SK-N-SH treated with all-trans-retinoic acid at 6 μM for 48 hours (cell line): ENCODE measurements at regions not wholly inside any gene's neighbourhood (a gene's known extent, or its start where the extent isn't known, plus 50 kb on each side); places are given as distances from the start of the nearest gene placed in this dataset.

Source experiments
- ATAC-seq: fragments of 200-7000 bp; cut with Tn5 transposase; 3 replicates; pipeline ENCODE4 v1.9.1; 2020; ENCODE audit warnings: mild to moderate bottlenecking, moderate library complexity
- ARNTL ChIP-seq: fragments of 450-650 bp; formaldehyde crosslinking; IDR thresholded peaks from 2 replicates; pipeline ENCODE4 v1.5.0; 2020; ENCODE audit warnings: low read depth, mild to moderate bottlenecking, moderate library complexity, borderline replicate concordance
- BACH2 ChIP-seq: fragments of 250-450 bp; sonication (Bioruptor Pico); IDR thresholded peaks from 2 replicates; pipeline ENCODE4 v1.9.0; 2021; ENCODE audit warnings: mild to moderate bottlenecking, borderline replicate concordance
- CREB5 ChIP-seq: fragments of 250-450 bp; sonication (Bioruptor Pico); IDR thresholded peaks from 2 replicates; pipeline ENCODE4 v1.5.1; 2020; ENCODE audit warnings: low read depth, mild to moderate bottlenecking, moderate library complexity
- CSDC2 ChIP-seq: fragments of 250-450 bp; sonication (Bioruptor Pico); IDR thresholded peaks from 2 replicates; pipeline ENCODE4 v1.5.0; 2020; ENCODE audit warnings: mild to moderate bottlenecking, moderate library complexity
- GLIS3 ChIP-seq: fragments of 250-450 bp; sonication (Bioruptor Pico); IDR thresholded peaks from 2 replicates; pipeline ENCODE4 v1.5.0; 2020; ENCODE audit warnings: mild to moderate bottlenecking, moderate library complexity
- ISL1 ChIP-seq: fragments of 250-450 bp; sonication (Bioruptor Pico); IDR thresholded peaks from 2 replicates; pipeline ENCODE4 v2.1.2; 2022; ENCODE audit warnings: mild to moderate bottlenecking, moderate library complexity
- OSR1 ChIP-seq: fragments of 250-450 bp; sonication (Bioruptor Pico); IDR thresholded peaks from 2 replicates; pipeline ENCODE4 v1.8.0; 2022; ENCODE audit warnings: moderate library complexity, mild to moderate bottlenecking, inconsistent platforms
- PPARA ChIP-seq: fragments of 250-450 bp; sonication (Bioruptor Pico); IDR thresholded peaks from 2 replicates; pipeline ENCODE4 v1.5.0; 2020; ENCODE audit warnings: mild to moderate bottlenecking, borderline replicate concordance
- RARB ChIP-seq: fragments of 250-450 bp; sonication (Bioruptor Pico); IDR thresholded peaks from 2 replicates; pipeline ENCODE4 v1.8.0; 2021; ENCODE audit warnings: mild to moderate bottlenecking, moderate library complexity
- SNAI2 ChIP-seq: fragments of 250-450 bp; sonication (Bioruptor Pico); IDR thresholded peaks from 2 replicates; pipeline ENCODE4 v1.5.0; 2020; ENCODE audit warnings: mild to moderate bottlenecking, moderate library complexity
- TCF4 ChIP-seq: fragments of 250-450 bp; sonication (Bioruptor Pico); IDR thresholded peaks from 2 replicates; pipeline ENCODE4 v1.8.0; 2021; ENCODE audit warnings: mild to moderate bottlenecking, moderate library complexity, borderline replicate concordance
- TOX ChIP-seq: fragments of 250-450 bp; sonication (Bioruptor Pico); IDR thresholded peaks from 2 replicates; pipeline ENCODE4 v1.8.0; 2021; ENCODE audit warnings: mild to moderate bottlenecking, moderate library complexity, borderline replicate concordance
- ZC3H10 ChIP-seq: fragments of 250-450 bp; sonication (Bioruptor Pico); IDR thresholded peaks from 2 replicates; pipeline ENCODE4 v1.5.1; 2021; ENCODE audit warnings: mild to moderate bottlenecking, moderate library complexity
- ZFP3 ChIP-seq: fragments of 250-450 bp; sonication (Bioruptor Pico); IDR thresholded peaks from 2 replicates; pipeline ENCODE4 v1.5.0; 2020; ENCODE audit warnings: mild to moderate bottlenecking, moderate library complexity
- ZFP30 ChIP-seq: fragments of 450-650 bp; formaldehyde crosslinking; IDR thresholded peaks from 2 replicates; pipeline ENCODE4 v1.5.0; 2022; ENCODE audit warnings: mild to moderate bottlenecking, moderate library complexity
- ZNF565 ChIP-seq: fragments of 450-650 bp; formaldehyde crosslinking; conservative IDR thresholded peaks from 2 replicates; pipeline ENCODE4 v1.5.0; 2020; ENCODE audit warnings: low read depth, mild to moderate bottlenecking, moderate library complexity
- ZNF70 ChIP-seq: fragments of 450-650 bp; formaldehyde crosslinking; IDR thresholded peaks from 2 replicates; pipeline ENCODE4 v1.5.0; 2020; ENCODE audit warnings: mild to moderate bottlenecking, moderate library complexity
- ZNF8 ChIP-seq: fragments of 450-650 bp; formaldehyde crosslinking; IDR thresholded peaks from 2 replicates; pipeline ENCODE4 v1.5.0; 2020; ENCODE audit warnings: mild to moderate bottlenecking, moderate library complexity
- TF ChIP-seq, protein P1 (sequence below): fragments of 250-450 bp; sonication (Bioruptor Pico); IDR thresholded peaks from 2 replicates; pipeline ENCODE4 v1.8.0; 2021; ENCODE audit warnings: low read depth, mild to moderate bottlenecking, moderate library complexity, borderline replicate concordance
- TF ChIP-seq, protein P2 (sequence below): fragments of 250-450 bp; sonication (Bioruptor Pico); IDR thresholded peaks from 2 replicates; pipeline ENCODE4 v1.8.0; 2020; ENCODE audit warnings: mild to moderate bottlenecking, moderate library complexity, borderline replicate concordance
- TF ChIP-seq, protein P3 (sequence below): fragments of 250-450 bp; sonication (Bioruptor Pico); IDR thresholded peaks from 2 replicates; pipeline ENCODE4 v1.5.0; 2020; ENCODE audit warnings: mild to moderate bottlenecking, moderate library complexity

GRCh38 chr3:128569756-128570155 is 76.8 kb upstream of the GATA2 start:
- no peak for ATAC-seq
- TF ChIP-seq ZNF70 (CRISPR knock-in tag) (no peak), BACH2 (CRISPR knock-in tag) (no peak), PPARA (CRISPR knock-in tag) (no peak), TOX (CRISPR knock-in tag) (no peak)
- TF ChIP-seq, protein P1, sequence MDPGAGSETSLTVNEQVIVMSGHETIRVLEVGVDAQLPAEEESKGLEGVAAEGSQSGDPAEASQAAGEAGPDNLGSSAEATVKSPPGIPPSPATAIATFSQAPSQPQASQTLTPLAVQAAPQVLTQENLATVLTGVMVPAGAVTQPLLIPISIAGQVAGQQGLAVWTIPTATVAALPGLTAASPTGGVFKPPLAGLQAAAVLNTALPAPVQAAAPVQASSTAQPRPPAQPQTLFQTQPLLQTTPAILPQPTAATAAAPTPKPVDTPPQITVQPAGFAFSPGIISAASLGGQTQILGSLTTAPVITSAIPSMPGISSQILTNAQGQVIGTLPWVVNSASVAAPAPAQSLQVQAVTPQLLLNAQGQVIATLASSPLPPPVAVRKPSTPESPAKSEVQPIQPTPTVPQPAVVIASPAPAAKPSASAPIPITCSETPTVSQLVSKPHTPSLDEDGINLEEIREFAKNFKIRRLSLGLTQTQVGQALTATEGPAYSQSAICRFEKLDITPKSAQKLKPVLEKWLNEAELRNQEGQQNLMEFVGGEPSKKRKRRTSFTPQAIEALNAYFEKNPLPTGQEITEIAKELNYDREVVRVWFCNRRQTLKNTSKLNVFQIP (CRISPR knock-in tag) = no peak

GRCh38 chr3:128568602-128569490 is 75.8 kb upstream of the GATA2 start:
- ATAC-seq = no peak
- no peak for TF ChIP-seq ARNTL
- no peak for TF ChIP-seq ZFP3 (CRISPR knock-in tag)
- TF ChIP-seq TCF4 = no peak
- TF ChIP-seq SNAI2 (CRISPR knock-in tag) = no peak
- no peak for TF ChIP-seq GLIS3 (CRISPR knock-in tag)
- TF ChIP-seq, protein P2, sequence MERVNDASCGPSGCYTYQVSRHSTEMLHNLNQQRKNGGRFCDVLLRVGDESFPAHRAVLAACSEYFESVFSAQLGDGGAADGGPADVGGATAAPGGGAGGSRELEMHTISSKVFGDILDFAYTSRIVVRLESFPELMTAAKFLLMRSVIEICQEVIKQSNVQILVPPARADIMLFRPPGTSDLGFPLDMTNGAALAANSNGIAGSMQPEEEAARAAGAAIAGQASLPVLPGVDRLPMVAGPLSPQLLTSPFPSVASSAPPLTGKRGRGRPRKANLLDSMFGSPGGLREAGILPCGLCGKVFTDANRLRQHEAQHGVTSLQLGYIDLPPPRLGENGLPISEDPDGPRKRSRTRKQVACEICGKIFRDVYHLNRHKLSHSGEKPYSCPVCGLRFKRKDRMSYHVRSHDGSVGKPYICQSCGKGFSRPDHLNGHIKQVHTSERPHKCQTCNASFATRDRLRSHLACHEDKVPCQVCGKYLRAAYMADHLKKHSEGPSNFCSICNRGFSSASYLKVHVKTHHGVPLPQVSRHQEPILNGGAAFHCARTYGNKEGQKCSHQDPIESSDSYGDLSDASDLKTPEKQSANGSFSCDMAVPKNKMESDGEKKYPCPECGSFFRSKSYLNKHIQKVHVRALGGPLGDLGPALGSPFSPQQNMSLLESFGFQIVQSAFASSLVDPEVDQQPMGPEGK (CRISPR knock-in tag) = no peak
- no peak for TF ChIP-seq CREB5
- TF ChIP-seq ZFP30 (CRISPR knock-in tag) = no peak
- TF ChIP-seq OSR1 (CRISPR knock-in tag) = no peak
- TF ChIP-seq RARB (CRISPR knock-in tag) = no peak
- no peak for TF ChIP-seq ISL1

- TF ChIP-seq ZFP3 (CRISPR knock-in tag) = no peak
- no peak for TF ChIP-seq CREB5
- TF ChIP-seq, protein P3, sequence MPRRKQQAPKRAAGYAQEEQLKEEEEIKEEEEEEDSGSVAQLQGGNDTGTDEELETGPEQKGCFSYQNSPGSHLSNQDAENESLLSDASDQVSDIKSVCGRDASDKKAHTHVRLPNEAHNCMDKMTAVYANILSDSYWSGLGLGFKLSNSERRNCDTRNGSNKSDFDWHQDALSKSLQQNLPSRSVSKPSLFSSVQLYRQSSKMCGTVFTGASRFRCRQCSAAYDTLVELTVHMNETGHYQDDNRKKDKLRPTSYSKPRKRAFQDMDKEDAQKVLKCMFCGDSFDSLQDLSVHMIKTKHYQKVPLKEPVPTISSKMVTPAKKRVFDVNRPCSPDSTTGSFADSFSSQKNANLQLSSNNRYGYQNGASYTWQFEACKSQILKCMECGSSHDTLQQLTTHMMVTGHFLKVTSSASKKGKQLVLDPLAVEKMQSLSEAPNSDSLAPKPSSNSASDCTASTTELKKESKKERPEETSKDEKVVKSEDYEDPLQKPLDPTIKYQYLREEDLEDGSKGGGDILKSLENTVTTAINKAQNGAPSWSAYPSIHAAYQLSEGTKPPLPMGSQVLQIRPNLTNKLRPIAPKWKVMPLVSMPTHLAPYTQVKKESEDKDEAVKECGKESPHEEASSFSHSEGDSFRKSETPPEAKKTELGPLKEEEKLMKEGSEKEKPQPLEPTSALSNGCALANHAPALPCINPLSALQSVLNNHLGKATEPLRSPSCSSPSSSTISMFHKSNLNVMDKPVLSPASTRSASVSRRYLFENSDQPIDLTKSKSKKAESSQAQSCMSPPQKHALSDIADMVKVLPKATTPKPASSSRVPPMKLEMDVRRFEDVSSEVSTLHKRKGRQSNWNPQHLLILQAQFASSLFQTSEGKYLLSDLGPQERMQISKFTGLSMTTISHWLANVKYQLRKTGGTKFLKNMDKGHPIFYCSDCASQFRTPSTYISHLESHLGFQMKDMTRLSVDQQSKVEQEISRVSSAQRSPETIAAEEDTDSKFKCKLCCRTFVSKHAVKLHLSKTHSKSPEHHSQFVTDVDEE = no peak
- no peak for TF ChIP-seq RARB (CRISPR knock-in tag)
- TF ChIP-seq CSDC2 (CRISPR knock-in tag) = no peak
- no peak for TF ChIP-seq SNAI2 (CRISPR knock-in tag)
- no peak for TF ChIP-seq ZNF565 (CRISPR knock-in tag)
- TF ChIP-seq, protein P1 (CRISPR knock-in tag) = no peak
- TF ChIP-seq ZC3H10 (CRISPR knock-in tag) = no peak
- TF ChIP-seq ZNF8 (CRISPR knock-in tag) = no peak
- TF ChIP-seq PPARA (CRISPR knock-in tag) = no peak
- no peak for ATAC-seq
Observed at GRCh38 chr3:128567705-128568356, 74.8 kb upstream of the GATA2 start.
